ENCODE measurements at regions not wholly inside any gene's neighbourhood (a gene's known extent, or its start where the extent isn't known, plus 50 kb on each side); places are given as distances from the start of the nearest gene placed in this dataset.
A peak's percentile ranks its signal among the peaks of the same experiment; 100 is the strongest.

DNA sequence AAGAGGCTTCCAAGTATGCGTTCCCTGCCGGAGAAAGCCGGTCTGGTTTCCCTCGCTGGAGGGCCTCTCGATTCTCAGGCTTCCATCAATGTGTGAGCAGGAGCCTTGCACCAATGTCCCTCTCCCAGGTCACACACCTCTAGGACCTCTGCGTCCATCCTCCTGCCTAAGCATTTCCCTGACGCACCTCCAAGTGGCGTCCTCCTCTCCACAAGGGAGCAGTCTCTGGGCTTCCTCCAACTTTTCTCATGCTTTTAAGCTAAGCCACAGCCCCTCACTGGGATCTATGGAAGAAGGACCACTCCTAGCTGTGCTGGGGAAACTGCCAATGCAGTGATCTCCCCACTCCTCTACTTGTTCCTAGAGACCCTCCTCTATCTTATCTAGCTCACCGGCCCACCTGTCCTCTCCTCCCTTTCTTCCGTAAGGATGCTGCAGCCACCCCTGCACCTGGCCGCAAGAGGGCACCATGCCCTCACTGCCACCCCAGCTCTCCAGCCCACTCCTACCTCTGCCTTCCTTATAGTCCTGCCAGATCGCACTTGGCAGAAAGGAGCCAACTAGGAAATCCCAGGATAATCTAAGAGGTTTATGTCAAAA is 258.7 kb downstream of the LRFN2 start:
- TF ChIP-seq POLR2AphosphoS5 (IDR thresholded peaks at IDR 0.05; ENCODE audit: low read depth, low read length) (no peak), MAX (IDR thresholded peaks at IDR 0.05; ENCODE audit: low read depth) (no peak), ELF1 (IDR thresholded peaks at IDR 0.05) (no peak), TAF1 (IDR thresholded peaks at IDR 0.05; ENCODE audit: borderline replicate concordance, low read depth, low read length) (no peak), SMC3 (IDR thresholded peaks at IDR 0.05; ENCODE audit: low read depth, low read length) (peak; percentile 46), FOXJ3 (CRISPR knock-in tag; IDR thresholded peaks at IDR 0.05) (no peak), TCF12 (IDR thresholded peaks at IDR 0.05) (no peak), EZH2phosphoT487 (IDR thresholded peaks at IDR 0.05; ENCODE audit: borderline replicate concordance, low read depth) (no peak)
- TF ChIP-seq, protein P1, sequence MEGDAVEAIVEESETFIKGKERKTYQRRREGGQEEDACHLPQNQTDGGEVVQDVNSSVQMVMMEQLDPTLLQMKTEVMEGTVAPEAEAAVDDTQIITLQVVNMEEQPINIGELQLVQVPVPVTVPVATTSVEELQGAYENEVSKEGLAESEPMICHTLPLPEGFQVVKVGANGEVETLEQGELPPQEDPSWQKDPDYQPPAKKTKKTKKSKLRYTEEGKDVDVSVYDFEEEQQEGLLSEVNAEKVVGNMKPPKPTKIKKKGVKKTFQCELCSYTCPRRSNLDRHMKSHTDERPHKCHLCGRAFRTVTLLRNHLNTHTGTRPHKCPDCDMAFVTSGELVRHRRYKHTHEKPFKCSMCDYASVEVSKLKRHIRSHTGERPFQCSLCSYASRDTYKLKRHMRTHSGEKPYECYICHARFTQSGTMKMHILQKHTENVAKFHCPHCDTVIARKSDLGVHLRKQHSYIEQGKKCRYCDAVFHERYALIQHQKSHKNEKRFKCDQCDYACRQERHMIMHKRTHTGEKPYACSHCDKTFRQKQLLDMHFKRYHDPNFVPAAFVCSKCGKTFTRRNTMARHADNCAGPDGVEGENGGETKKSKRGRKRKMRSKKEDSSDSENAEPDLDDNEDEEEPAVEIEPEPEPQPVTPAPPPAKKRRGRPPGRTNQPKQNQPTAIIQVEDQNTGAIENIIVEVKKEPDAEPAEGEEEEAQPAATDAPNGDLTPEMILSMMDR (IDR thresholded peaks at IDR 0.05): peak; percentile 39; the same call in 1 of the 2 replicates
